GM23338 (cell line): ENCODE measurements at regions not wholly inside any gene's neighbourhood (a gene's known extent, or its start where the extent isn't known, plus 50 kb on each side); places are given as distances from the start of the nearest gene placed in this dataset.

ENCODE experiments used
- CREB1 ChIP-seq: fragments of 250-450 bp; sonication (Bioruptor Pico); IDR thresholded peaks from 2 replicates; pipeline ENCODE4 v1.5.0; 2020; ENCODE audit warnings: low read depth, mild to moderate bottlenecking, moderate library complexity
- CTCF ChIP-seq, 2 experiments: fragments of 200-600 bp in 1 of 2; sonication (generic) in 1 of 2; conservative IDR thresholded peaks; 2 replicates each; pipeline versions ENCODE4 v1.5.1 to v1.6.1; 2016 to 2017; ENCODE audit warnings: antibody characterized with exemption in 2 of 2, low read depth in 2 of 2, mild to moderate bottlenecking in 2 of 2, moderate library complexity in 1 of 2
- ETS1 ChIP-seq: IDR thresholded peaks from 2 replicates; pipeline ENCODE4 v1.6.1; 2016; ENCODE audit warnings: antibody characterized with exemption
- EZH2 ChIP-seq: fragments of 200-600 bp; sonication (generic); IDR thresholded peaks from one replicate; pipeline ENCODE4 v1.8.0; 2017; ENCODE audit warnings: antibody characterized with exemption, mild to moderate bottlenecking, low read depth; ENCODE audit not compliant: unreplicated experiment
- EZH2phosphoT487 ChIP-seq: fragments of 200-600 bp; sonication (generic); IDR thresholded peaks from one replicate; pipeline ENCODE4 v1.8.1; 2018; ENCODE audit warnings: antibody characterized with exemption; ENCODE audit not compliant: unreplicated experiment
- JUNB ChIP-seq: IDR thresholded peaks from one replicate; pipeline ENCODE4 v1.6.1; 2016; ENCODE audit warnings: antibody characterized with exemption; ENCODE audit not compliant: unreplicated experiment
- NANOG ChIP-seq: IDR thresholded peaks from 2 replicates; pipeline ENCODE4 v1.6.1; 2016; ENCODE audit warnings: antibody characterized with exemption, borderline replicate concordance
- POLR2AphosphoS5 ChIP-seq: IDR thresholded peaks from 2 replicates; pipeline ENCODE4 v1.6.1; 2016; ENCODE audit warnings: antibody characterized with exemption, low read depth
- REST ChIP-seq: IDR thresholded peaks from one replicate; pipeline ENCODE4 v1.6.1; 2018; ENCODE audit warnings: antibody characterized with exemption; ENCODE audit not compliant: unreplicated experiment
- TF ChIP-seq, protein P1 (sequence below): fragments of 250-450 bp; sonication (Bioruptor Pico); IDR thresholded peaks from 2 replicates; pipeline ENCODE4 v1.5.0; 2020; ENCODE audit warnings: mild to moderate bottlenecking, moderate library complexity

GRCh38 chr11:28448186-28448585 lies 340.0 kb downstream of the METTL15 start:
- TF ChIP-seq CTCF (conservative IDR thresholded peaks at IDR 0.05; ENCODE audit: low read depth in 2 of 2) (no peak), REST (no peak), EZH2 (no peak), EZH2phosphoT487 (no peak), ETS1 (no peak), POLR2AphosphoS5 (no peak), NANOG (no peak), CREB1 (CRISPR knock-in tag) (no peak), JUNB (no peak)
- TF ChIP-seq, protein P1, sequence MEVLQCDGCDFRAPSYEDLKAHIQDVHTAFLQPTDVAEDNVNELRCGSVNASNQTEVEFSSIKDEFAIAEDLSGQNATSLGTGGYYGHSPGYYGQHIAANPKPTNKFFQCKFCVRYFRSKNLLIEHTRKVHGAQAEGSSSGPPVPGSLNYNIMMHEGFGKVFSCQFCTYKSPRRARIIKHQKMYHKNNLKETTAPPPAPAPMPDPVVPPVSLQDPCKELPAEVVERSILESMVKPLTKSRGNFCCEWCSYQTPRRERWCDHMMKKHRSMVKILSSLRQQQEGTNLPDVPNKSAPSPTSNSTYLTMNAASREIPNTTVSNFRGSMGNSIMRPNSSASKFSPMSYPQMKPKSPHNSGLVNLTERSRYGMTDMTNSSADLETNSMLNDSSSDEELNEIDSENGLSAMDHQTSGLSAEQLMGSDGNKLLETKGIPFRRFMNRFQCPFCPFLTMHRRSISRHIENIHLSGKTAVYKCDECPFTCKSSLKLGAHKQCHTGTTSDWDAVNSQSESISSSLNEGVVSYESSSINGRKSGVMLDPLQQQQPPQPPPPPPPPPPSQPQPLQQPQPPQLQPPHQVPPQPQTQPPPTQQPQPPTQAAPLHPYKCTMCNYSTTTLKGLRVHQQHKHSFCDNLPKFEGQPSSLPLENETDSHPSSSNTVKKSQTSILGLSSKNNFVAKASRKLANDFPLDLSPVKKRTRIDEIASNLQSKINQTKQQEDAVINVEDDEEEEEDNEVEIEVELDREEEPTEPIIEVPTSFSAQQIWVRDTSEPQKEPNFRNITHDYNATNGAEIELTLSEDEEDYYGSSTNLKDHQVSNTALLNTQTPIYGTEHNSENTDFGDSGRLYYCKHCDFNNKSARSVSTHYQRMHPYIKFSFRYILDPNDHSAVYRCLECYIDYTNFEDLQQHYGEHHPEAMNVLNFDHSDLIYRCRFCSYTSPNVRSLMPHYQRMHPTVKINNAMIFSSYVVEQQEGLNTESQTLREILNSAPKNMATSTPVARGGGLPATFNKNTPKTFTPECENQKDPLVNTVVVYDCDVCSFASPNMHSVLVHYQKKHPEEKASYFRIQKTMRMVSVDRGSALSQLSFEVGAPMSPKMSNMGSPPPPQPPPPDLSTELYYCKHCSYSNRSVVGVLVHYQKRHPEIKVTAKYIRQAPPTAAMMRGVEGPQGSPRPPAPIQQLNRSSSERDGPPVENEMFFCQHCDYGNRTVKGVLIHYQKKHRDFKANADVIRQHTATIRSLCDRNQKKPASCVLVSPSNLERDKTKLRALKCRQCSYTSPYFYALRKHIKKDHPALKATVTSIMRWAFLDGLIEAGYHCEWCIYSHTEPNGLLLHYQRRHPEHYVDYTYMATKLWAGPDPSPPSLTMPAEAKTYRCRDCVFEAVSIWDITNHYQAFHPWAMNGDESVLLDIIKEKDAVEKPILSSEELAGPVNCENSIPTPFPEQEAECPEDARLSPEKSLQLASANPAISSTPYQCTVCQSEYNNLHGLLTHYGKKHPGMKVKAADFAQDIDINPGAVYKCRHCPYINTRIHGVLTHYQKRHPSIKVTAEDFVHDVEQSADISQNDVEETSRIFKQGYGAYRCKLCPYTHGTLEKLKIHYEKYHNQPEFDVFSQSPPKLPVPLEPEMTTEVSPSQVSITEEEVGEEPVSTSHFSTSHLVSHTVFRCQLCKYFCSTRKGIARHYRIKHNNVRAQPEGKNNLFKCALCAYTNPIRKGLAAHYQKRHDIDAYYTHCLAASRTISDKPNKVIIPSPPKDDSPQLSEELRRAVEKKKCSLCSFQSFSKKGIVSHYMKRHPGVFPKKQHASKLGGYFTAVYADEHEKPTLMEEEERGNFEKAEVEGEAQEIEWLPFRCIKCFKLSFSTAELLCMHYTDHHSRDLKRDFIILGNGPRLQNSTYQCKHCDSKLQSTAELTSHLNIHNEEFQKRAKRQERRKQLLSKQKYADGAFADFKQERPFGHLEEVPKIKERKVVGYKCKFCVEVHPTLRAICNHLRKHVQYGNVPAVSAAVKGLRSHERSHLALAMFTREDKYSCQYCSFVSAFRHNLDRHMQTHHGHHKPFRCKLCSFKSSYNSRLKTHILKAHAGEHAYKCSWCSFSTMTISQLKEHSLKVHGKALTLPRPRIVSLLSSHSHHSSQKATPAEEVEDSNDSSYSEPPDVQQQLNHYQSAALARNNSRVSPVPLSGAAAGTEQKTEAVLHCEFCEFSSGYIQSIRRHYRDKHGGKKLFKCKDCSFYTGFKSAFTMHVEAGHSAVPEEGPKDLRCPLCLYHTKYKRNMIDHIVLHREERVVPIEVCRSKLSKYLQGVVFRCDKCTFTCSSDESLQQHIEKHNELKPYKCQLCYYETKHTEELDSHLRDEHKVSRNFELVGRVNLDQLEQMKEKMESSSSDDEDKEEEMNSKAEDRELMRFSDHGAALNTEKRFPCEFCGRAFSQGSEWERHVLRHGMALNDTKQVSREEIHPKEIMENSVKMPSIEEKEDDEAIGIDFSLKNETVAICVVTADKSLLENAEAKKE (CRISPR knock-in tag) = no peak
